GM13977 (cell line): ENCODE measurements at regions not wholly inside any gene's neighbourhood (a gene's known extent, or its start where the extent isn't known, plus 50 kb on each side); places are given as distances from the start of the nearest gene placed in this dataset.

Experiments used
- DNase-seq: peaks from one replicate; pipeline ENCODE4 v3.0.0; 2012; ENCODE audit warnings: low spot score
- in situ Hi-C: fragments of 300-500 bp; cut with MboI; formaldehyde crosslinking; loops from one replicate; pipeline ENCODE4 v1.12.0; 2022; ENCODE audit warnings: low sequenced_read_pairs, low pct_unique_long_range_greater_than_20kb, mixed read lengths, inconsistent platforms; ENCODE audit not compliant: unreplicated experiment
- TF ChIP-seq, protein P1 (sequence below): IDR thresholded peaks from 2 replicates; pipeline ENCODE4 v1.5.1; 2012; ENCODE audit warnings: mild to moderate bottlenecking, control low read depth; ENCODE audit not compliant: insufficient read depth; ENCODE audit errors: extremely low read depth, missing control alignments

DNA sequence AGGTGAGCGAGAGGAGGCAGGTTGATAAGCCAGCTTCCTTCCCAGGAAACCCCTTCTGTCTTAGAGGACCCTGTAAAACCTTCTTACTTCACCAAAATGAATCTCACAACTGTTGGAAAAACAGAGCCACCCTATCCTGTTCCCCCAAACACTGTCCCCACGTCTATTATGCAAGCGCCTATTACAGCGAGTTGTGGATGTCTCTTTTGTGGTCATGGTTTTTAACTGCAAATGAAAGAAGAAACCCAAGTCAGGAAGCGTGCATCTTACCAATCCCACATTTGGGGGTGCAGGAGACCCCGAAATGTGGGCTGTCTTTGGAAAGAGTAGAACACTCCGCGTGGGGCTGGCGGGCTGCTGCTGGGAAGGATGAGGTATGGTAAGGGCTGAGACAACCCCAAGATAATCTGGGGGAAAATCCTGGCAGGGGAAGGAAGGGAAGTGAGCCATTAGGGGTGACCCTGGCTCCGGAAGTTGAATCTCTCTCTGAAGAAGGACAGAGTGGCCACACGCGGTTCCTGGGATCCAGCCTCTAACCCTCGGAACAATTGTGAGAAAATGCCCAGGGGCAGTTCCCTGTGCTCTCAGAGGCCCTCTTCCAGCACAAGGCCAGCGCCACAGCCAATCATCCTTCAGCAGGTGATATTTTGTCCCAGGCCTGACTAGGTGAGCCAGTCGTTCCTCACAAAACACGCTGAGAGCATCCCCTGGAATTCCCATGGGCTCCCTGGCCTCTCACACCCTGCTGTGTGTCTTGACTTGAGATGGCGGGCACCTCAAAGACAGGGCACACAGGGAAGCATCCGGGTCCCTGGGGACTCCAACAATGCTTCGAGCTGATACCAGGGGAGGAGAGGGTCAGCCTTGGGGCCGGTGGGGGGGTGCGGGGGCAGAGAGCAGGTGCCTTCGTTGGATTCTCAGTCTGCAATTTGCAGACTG is 168.5 kb upstream of the IRF2BP2 start:
- peak; percentile 31 for DNase-seq
- in situ Hi-C loops: no loop called here
- TF ChIP-seq, protein P1, sequence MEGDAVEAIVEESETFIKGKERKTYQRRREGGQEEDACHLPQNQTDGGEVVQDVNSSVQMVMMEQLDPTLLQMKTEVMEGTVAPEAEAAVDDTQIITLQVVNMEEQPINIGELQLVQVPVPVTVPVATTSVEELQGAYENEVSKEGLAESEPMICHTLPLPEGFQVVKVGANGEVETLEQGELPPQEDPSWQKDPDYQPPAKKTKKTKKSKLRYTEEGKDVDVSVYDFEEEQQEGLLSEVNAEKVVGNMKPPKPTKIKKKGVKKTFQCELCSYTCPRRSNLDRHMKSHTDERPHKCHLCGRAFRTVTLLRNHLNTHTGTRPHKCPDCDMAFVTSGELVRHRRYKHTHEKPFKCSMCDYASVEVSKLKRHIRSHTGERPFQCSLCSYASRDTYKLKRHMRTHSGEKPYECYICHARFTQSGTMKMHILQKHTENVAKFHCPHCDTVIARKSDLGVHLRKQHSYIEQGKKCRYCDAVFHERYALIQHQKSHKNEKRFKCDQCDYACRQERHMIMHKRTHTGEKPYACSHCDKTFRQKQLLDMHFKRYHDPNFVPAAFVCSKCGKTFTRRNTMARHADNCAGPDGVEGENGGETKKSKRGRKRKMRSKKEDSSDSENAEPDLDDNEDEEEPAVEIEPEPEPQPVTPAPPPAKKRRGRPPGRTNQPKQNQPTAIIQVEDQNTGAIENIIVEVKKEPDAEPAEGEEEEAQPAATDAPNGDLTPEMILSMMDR: no peak

DNA sequence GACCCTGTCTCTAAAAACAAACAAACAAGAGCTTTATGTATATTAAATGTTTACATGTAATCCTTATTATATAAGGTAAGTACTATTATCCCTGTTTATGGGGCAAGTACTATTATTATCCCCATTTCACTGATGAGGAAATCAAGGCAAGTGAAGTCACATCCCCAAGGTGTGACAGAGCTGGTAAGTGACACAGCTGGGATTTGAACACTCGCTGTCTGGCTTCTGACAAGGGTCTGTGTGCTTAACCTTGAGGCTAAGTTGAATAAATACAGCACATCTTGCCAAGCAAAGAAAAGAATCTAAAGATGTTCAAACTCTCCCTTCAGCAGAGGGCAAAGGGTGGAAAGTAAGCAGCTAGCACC is 167.9 kb upstream of the IRF2BP2 start:
- in situ Hi-C loops: no loop called here
- TF ChIP-seq, protein P1: no peak
- no peak for DNase-seq

DNA sequence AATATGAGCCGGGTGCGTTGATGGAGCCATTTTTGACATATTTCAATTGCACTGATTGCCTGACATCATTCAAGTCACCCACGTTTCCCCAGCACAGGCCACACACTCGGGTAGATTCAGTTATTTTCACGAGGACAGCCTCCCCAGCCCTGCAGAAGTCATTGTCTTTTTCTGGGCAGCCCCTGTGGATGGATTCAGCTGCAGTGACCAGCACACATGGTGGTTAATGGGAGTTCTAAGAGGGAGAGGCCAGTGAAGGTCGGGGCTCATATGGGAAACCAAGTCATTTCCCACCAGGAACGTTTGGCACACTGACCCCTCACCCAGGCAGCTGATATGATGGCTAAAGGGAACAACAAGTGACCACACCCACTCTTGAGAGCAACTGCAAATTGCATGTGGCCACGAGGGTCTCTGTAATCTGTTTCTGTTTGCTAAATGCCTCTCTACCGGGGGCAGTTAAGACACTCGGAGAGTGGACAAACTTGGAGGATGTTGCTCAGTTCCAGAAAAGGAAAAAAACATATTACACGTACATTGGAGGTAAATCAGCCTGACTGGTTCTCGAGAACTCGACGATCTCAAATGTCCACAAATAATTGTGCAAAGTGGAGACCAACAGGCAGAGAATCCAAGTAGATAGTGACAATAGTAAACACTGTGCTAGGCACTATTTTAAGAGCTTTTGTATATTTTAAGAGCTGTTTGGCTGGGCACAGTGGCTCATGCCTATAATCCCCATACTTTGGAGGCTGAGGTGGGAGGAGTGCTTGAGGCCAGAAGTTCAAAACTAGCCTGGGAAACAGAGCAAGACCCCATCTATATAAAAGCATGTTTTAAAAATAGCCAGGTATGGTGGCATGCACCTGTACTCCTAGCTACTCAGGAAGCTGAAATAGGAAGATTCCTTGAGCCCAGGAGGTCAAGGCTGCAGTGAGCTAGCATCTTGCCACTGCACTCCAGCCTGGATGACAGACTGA is 167.2 kb upstream of the IRF2BP2 start:
- peak; percentile 17 for DNase-seq
- TF ChIP-seq, protein P1: no peak
- in situ Hi-C loops: no loop called here

DNA sequence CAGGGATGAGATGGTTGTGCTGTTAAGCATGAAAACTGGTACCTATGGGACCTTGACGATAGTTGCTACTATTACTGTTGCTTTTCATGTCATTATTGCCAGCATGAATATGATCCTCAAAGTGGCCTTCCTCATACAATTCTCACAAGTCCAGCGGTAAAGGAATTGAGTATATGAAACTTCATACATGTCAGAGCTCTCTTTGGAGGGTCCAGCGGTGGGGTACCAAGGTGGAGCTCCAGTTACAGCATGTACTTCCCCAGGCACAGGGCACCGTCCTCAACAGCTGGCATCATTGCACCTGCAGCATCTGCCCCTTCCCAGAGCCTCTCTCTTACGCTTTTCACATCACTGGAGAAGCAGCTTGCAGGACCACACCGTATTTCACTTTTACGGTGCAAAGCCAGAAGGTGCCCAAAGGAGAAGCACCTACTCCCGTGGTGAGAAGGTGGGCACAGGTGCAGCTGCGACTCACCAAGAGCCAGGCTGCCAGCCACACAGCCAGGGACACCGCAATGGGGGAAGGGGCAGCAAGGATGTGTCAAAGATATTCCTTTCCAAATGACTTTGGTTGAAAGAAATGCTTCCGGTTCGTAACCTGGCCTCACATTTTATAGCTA is 166.4 kb upstream of the IRF2BP2 start:
- peak; percentile 16 for DNase-seq
- TF ChIP-seq, protein P1: no peak
- in situ Hi-C loops: no loop called here

DNA sequence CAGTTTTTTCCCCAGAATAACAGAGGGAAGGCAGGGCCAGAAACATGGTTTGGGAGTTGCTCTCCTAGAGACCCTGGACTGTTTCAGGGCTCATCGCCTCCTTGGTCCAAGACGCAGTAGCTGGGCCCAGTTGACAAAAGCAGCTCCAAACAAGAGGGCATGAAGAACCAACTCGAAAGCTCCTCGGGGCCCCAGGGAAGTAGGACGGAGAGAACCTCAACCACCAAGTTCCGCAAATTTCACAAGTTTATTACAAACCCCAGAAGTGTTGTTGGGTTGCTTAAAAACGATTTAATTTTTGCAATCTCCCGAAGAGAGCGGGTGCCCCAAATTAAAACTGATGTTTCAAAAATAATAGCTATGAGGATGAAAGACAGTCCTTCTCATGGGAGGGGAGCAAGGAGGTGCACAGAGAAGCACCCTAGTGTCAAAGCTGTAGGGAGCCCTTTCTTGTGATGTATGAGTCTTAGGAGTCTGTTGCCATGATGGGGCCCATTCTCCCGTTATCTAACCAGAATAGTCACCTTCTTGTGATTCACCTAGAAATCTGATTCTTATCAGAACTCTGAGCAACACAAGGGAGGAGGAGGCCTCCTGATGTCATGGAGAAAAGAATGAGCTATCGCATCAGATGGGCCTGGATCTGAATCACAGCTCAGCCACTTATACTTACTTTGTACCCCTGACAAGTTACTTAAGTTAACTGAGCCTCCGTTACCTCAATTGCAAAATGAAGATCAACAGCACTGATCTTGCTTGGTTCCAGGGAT is 165.7 kb upstream of the IRF2BP2 start:
- in situ Hi-C loops: no loop called here
- TF ChIP-seq, protein P1: no peak
- no peak for DNase-seq
